ENCODE measurements at regions not wholly inside any gene's neighbourhood (a gene's known extent, or its start where the extent isn't known, plus 50 kb on each side); places are given as distances from the start of the nearest gene placed in this dataset.

DNA sequence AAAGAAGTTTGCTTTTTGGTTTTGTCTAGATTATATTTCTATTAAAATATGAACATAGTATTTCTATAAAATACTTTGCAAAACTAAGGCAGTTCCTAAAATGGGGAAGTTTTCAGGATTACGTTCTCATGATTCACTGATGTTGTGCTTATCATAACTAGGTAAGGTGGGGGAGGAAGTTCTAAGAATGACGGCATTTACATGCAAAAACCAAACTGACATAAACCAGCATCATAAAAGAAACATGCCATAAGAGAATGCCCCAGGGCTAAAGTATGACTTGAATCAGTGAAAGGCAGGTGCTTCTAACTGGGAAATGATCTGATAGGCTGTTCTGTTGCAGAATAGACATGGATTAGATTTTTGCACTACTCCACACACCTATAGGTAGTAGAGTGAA is 204.7 kb upstream of the JADE1 start:
- TF ChIP-seq CTCF (IDR thresholded peaks at IDR 0.05): no peak
- no peak for TF ChIP-seq SP1 (CRISPR knock-in tag; conservative IDR thresholded peaks at IDR 0.05)
- TF ChIP-seq, protein P1, sequence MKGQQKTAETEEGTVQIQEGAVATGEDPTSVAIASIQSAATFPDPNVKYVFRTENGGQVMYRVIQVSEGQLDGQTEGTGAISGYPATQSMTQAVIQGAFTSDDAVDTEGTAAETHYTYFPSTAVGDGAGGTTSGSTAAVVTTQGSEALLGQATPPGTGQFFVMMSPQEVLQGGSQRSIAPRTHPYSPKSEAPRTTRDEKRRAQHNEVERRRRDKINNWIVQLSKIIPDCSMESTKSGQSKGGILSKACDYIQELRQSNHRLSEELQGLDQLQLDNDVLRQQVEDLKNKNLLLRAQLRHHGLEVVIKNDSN (CRISPR knock-in tag; IDR thresholded peaks at IDR 0.05): no peak
- TF ChIP-seq, protein P2, sequence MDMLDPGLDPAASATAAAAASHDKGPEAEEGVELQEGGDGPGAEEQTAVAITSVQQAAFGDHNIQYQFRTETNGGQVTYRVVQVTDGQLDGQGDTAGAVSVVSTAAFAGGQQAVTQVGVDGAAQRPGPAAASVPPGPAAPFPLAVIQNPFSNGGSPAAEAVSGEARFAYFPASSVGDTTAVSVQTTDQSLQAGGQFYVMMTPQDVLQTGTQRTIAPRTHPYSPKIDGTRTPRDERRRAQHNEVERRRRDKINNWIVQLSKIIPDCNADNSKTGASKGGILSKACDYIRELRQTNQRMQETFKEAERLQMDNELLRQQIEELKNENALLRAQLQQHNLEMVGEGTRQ (CRISPR knock-in tag; IDR thresholded peaks at IDR 0.05): no peak
- TF ChIP-seq MLX (CRISPR knock-in tag; IDR thresholded peaks at IDR 0.05): no peak
- no peak for TF ChIP-seq JUN (CRISPR knock-in tag; IDR thresholded peaks at IDR 0.05)
- TF ChIP-seq, protein P3, sequence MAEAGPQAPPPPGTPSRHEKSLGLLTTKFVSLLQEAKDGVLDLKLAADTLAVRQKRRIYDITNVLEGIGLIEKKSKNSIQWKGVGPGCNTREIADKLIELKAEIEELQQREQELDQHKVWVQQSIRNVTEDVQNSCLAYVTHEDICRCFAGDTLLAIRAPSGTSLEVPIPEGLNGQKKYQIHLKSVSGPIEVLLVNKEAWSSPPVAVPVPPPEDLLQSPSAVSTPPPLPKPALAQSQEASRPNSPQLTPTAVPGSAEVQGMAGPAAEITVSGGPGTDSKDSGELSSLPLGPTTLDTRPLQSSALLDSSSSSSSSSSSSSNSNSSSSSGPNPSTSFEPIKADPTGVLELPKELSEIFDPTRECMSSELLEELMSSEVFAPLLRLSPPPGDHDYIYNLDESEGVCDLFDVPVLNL (CRISPR knock-in tag; IDR thresholded peaks at IDR 0.05; ENCODE audit: borderline replicate concordance, low read depth): no peak
- no peak for TF ChIP-seq ESRRA (CRISPR knock-in tag; IDR thresholded peaks at IDR 0.05; ENCODE audit: borderline replicate concordance)
- no peak for TF ChIP-seq NFE2L1 (CRISPR knock-in tag; IDR thresholded peaks at IDR 0.05)
- TF ChIP-seq FOXJ3 (CRISPR knock-in tag; IDR thresholded peaks at IDR 0.05; ENCODE audit: borderline replicate concordance): no peak
